PC-3 (cell line): ENCODE measurements at regions not wholly inside any gene's neighbourhood (a gene's known extent, or its start where the extent isn't known, plus 50 kb on each side); places are given as distances from the start of the nearest gene placed in this dataset.

Experiments used
- ATAC-seq: fragments of 200-7000 bp; cut with Tn5 transposase; 2 replicates; pipeline ENCODE4 v1.9.1; 2020; ENCODE audit warnings: mild to moderate bottlenecking, moderate library complexity
- BruUV-seq: library from RNA; stranded (reverse); fragments of 400-500 nt; replicated peaks from 2 replicates; lab custom pipeline; 2021; lab: Mats Ljungman, UMichigan
- CTCF ChIA-PET: fragments of 300-600 bp; sonication (Branson Sonifier 250); formaldehyde crosslinking; loops from one replicate; lab custom pipeline; 2022; ENCODE audit warnings: antibody characterized with exemption; lab: Charles Lee
- POLR2A ChIA-PET: fragments of 300-600 bp; sonication (Branson Sonifier 250); formaldehyde crosslinking; loops from one replicate; lab custom pipeline; 2022; ENCODE audit warnings: antibody characterized with exemption; ENCODE audit not compliant: unreplicated experiment; lab: Charles Lee
- DNase-seq: peaks from one replicate; pipeline ENCODE4 v3.0.0-alpha.2; 2015
- H2AFZ ChIP-seq: fragments of 300-600 bp; sonication (generic); 2 replicates; pipeline ENCODE4 v1.6.0; 2016; ENCODE audit warnings: antibody characterized with exemption, low read length
- H3F3A ChIP-seq: fragments of 300-600 bp; sonication (generic); one replicate; pipeline ENCODE4 v1.6.0; 2017; ENCODE audit warnings: antibody characterized with exemption, low read length, control low read depth, mild to moderate bottlenecking; ENCODE audit not compliant: unreplicated experiment
- H3K27ac ChIP-seq: fragments of 300-600 bp; sonication (generic); 2 replicates; pipeline ENCODE4 v1.5.1; 2016; ENCODE audit warnings: mild to moderate bottlenecking, low read length
- H3K27me3 ChIP-seq: fragments of 300-600 bp; sonication (generic); 2 replicates; pipeline ENCODE4 v1.6.1; 2016; ENCODE audit warnings: low read length, mixed read lengths
- H3K36me3 ChIP-seq: fragments of 300-600 bp; sonication (generic); 2 replicates; pipeline ENCODE4 v1.6.1; 2016; ENCODE audit warnings: low read depth, mixed run types, low read length, mixed read lengths
- H3K4me1 ChIP-seq: fragments of 300-600 bp; sonication (generic); 2 replicates; pipeline ENCODE4 v1.5.1; 2016; ENCODE audit warnings: low read length; ENCODE audit not compliant: insufficient read depth
- H3K4me2 ChIP-seq: fragments of 300-600 bp; sonication (generic); 2 replicates; pipeline ENCODE4 v1.6.0; 2016; ENCODE audit warnings: low read length
- H3K4me3 ChIP-seq: fragments of 300-600 bp; sonication (generic); 2 replicates; pipeline ENCODE4 v1.5.1; 2016; ENCODE audit warnings: mild to moderate bottlenecking, low read length, mixed read lengths
- H3K79me2 ChIP-seq: fragments of 300-600 bp; sonication (generic); 2 replicates; pipeline ENCODE4 v1.6.1; 2017; ENCODE audit warnings: low read length, mixed read lengths
- H3K9ac ChIP-seq: fragments of 300-600 bp; sonication (generic); 2 replicates; pipeline ENCODE4 v1.6.0; 2016; ENCODE audit warnings: mild to moderate bottlenecking, low read length
- H3K9me2 ChIP-seq: fragments of 300-600 bp; sonication (generic); replicated peaks from 2 replicates; pipeline ENCODE4 v1.6.1; 2016; ENCODE audit warnings: mixed run types, low read length, mixed read lengths
- H3K9me3 ChIP-seq: fragments of 300-600 bp; sonication (generic); 2 replicates; pipeline ENCODE4 v1.6.1; 2016; ENCODE audit warnings: low read length, mixed read lengths
- H4K20me1 ChIP-seq: fragments of 300-600 bp; sonication (generic); 2 replicates; pipeline ENCODE4 v1.6.1; 2016; ENCODE audit warnings: low read length, mixed read lengths
- EZH2 ChIP-seq: fragments of 300-600 bp; sonication (generic); IDR thresholded peaks from one replicate; pipeline ENCODE4 v1.6.1; 2017; ENCODE audit warnings: antibody characterized with exemption, mild to moderate bottlenecking, low read length; ENCODE audit not compliant: unreplicated experiment
- EZH2phosphoT487 ChIP-seq: fragments of 300-600 bp; sonication (generic); IDR thresholded peaks from 2 replicates; pipeline ENCODE4 v1.6.1; 2018; ENCODE audit warnings: mild to moderate bottlenecking, antibody characterized with exemption, low read length, borderline replicate concordance
- intact Hi-C: fragments of 100-400 bp; cut with micrococcal nuclease; formaldehyde crosslinking; loops from 2 replicates; pipeline ENCODE4 v1.9.0; 2023
- TF ChIP-seq, protein P1 (sequence below): fragments of 300-600 bp; sonication (generic); conservative IDR thresholded peaks from 2 replicates; pipeline ENCODE4 v1.5.1; 2017; ENCODE audit warnings: antibody characterized with exemption, low read depth, mild to moderate bottlenecking, low read length

DNA sequence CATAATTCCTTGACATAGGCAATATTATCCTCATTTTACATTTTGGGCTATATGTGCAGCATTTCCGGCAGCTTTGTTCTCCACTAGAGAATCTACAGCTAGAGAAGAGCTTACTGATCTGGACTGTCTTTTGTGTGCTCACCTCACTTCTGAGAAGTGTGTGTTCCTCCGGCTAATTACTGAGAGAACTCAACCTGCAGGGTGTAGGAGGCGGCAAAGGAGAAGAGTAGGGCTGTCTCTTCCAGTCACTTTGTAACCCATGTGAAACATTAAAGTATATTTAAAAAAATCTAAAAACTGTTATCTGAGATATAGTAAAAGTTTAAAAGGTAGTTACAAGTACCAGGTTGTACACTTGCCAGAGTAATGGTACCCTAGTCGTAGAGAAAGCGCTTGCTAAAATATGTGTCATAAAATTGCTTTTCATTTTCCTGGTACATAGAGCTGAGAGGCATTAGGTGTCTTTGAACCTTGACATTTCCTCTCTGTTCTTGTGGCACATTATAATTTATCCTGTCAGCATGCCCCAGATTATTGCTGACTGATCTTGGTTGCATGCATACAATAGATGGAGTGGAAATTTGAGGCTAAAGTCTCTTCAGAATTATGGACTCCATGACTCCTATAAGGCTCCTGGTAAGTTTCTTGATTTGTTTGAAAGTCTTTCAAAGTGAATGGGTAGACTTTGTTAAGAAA is 381.9 kb downstream of the LMO7 start:
- ChIA-PET POLR2A (no interaction called here), CTCF (interaction anchor here (0.9 kb wide), 1 partner anchor 148 kb away, joined by 3 read pairs; no protein-coding TSS in a partner anchor)
- no peaks in the 10 kb centered on the region for H3K9me3 ChIP-seq
- no peak overlapping the region for H3K9ac ChIP-seq
- no peaks in the 10 kb centered on the region for H4K20me1 ChIP-seq
- no peaks in the 10 kb centered on the region for H3K36me3 ChIP-seq
- H3K27me3 ChIP-seq = no peaks in the 10 kb centered on the region
- DNase-seq = no peak
- no peak overlapping the region for H3K4me3 ChIP-seq
- no peaks in the 10 kb centered on the region for H3K9me2 ChIP-seq
- no peak overlapping the region for H2AFZ ChIP-seq
- TF ChIP-seq EZH2 (no peak), EZH2phosphoT487 (no peak)
- TF ChIP-seq, protein P1, sequence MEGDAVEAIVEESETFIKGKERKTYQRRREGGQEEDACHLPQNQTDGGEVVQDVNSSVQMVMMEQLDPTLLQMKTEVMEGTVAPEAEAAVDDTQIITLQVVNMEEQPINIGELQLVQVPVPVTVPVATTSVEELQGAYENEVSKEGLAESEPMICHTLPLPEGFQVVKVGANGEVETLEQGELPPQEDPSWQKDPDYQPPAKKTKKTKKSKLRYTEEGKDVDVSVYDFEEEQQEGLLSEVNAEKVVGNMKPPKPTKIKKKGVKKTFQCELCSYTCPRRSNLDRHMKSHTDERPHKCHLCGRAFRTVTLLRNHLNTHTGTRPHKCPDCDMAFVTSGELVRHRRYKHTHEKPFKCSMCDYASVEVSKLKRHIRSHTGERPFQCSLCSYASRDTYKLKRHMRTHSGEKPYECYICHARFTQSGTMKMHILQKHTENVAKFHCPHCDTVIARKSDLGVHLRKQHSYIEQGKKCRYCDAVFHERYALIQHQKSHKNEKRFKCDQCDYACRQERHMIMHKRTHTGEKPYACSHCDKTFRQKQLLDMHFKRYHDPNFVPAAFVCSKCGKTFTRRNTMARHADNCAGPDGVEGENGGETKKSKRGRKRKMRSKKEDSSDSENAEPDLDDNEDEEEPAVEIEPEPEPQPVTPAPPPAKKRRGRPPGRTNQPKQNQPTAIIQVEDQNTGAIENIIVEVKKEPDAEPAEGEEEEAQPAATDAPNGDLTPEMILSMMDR = no peak
- no peaks in the 10 kb centered on the region for H3F3A ChIP-seq
- peaks cover 40% of the 10 kb centered on the region for H3K4me1 ChIP-seq
- H3K79me2 ChIP-seq = no peaks in the 10 kb centered on the region
- H3K27ac ChIP-seq = no peak overlapping the region
- BruUV-seq = no TSS peak
- H3K4me2 ChIP-seq = no peak overlapping the region
- no peak for ATAC-seq
- intact Hi-C loops = loop anchor here (5.0 to 10.0 kb wide), 3 partner anchors 323 to 887 kb away; no protein-coding TSS in a partner anchor

DNA sequence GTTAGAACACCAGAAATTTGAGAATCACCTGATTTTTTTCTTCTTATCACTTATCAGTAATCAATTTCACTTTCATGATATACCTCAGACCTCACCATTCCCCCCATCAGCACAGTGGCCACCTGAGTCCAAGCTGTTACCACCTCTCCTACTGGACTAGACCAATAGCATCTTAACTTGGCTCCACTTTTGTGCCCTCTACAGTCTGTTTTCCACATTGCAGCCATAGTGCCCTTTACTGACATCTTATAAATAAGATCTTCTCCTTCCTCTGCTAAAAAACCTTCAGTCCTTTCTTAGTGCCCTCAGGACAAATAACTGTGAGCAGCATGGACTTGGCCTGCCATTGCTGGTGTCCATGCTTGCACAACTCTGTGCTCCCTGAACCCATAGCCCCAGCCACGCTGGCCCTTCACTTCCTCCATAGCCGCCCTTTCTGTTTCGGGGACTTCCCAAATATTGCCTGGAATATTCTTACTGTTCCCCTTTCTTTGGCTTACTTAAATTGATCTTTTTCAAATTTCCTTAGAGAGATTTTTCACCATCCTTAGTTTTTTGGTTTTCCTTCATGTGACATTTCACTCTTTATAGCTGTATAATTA is 380.8 kb downstream of the LMO7 start:
- CTCF ChIA-PET = no interaction called here
- Histone ChIP-seq H3K4me1 (peaks cover 47% of the 10 kb centered on the region), H3K79me2 (no peaks in the 10 kb centered on the region), H3K9ac (no peak overlapping the region), H2AFZ (no peak overlapping the region), H3K9me3 (no peaks in the 10 kb centered on the region), H3K9me2 (no peaks in the 10 kb centered on the region), H3K27ac (no peak overlapping the region), H3K36me3 (no peaks in the 10 kb centered on the region), H4K20me1 (no peaks in the 10 kb centered on the region), H3K27me3 (no peaks in the 10 kb centered on the region), H3F3A (no peaks in the 10 kb centered on the region), H3K4me2 (no peak overlapping the region), H3K4me3 (no peak overlapping the region)
- ATAC-seq = peak; percentile 18; the same call in 1 of the 2 replicates
- BruUV-seq = no TSS peak
- POLR2A ChIA-PET = no interaction called here
- DNase-seq = peak; percentile 67
- intact Hi-C loops = loop anchor here (5.0 to 10.0 kb wide), 3 partner anchors 322 to 888 kb away; no protein-coding TSS in a partner anchor
- TF ChIP-seq EZH2phosphoT487 = no peak
- TF ChIP-seq, protein P1 = peak; percentile 64
